WERI-Rb-1 (cell line): ENCODE measurements at regions not wholly inside any gene's neighbourhood (a gene's known extent, or its start where the extent isn't known, plus 50 kb on each side); places are given as distances from the start of the nearest gene placed in this dataset.

ENCODE experiments used
- DNase-seq: peaks from one replicate; pipeline ENCODE4 v3.0.0-alpha.2; 2020
- H3K27ac ChIP-seq: fragments of 250-450 bp; sonication (Bioruptor Pico); 2 replicates; pipeline ENCODE4 v1.5.1; 2020; ENCODE audit warnings: mild to moderate bottlenecking, moderate library complexity
- H3K27me3 ChIP-seq: fragments of 250-450 bp; sonication (Bioruptor Pico); 2 replicates; pipeline ENCODE4 v1.5.1; 2021; ENCODE audit warnings: mild to moderate bottlenecking, low read depth, moderate library complexity; ENCODE audit not compliant: insufficient read depth, severe bottlenecking
- H3K36me3 ChIP-seq: fragments of 250-450 bp; sonication (Bioruptor Pico); 2 replicates; pipeline ENCODE4 v1.5.1; 2020; ENCODE audit warnings: mild to moderate bottlenecking, moderate library complexity
- H3K4me3 ChIP-seq: 2 replicates; pipeline ENCODE4 v1.5.1; 2011; ENCODE audit warnings: low read depth, mild to moderate bottlenecking, control low read depth, low read length
- H3K9me3 ChIP-seq: fragments of 250-450 bp; sonication (Bioruptor Pico); 2 replicates; pipeline ENCODE4 v1.5.1; 2021; ENCODE audit warnings: mild to moderate bottlenecking, moderate library complexity; ENCODE audit not compliant: severe bottlenecking
- TF ChIP-seq, protein P1 (sequence below): IDR thresholded peaks from 2 replicates; pipeline ENCODE4 v1.5.1; 2011; ENCODE audit warnings: low read depth, mild to moderate bottlenecking, control low read depth, inconsistent platforms, low read length

DNA sequence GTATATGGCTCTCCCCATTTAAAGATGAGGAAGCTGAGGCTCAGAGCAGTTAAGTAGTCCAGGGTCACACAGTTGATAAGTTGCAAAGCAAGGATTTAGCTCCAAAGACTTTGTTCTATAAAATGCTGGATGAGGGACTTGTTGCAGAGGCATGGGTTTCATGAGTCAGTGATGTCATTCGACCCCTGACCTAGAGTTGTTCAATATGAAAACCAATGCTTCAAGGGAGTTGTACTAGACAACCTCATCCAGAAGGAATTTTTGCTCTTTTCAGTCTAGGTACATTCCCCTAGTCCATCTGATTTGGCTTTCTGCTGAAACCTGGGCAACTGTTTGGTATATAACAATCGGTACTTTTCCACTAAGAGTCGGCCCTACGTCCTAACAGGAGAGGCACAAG, 550.4 kb downstream of the EBF1 start:
- H3K36me3 ChIP-seq, result no peaks in the 10 kb centered on the region
- no peaks in the 10 kb centered on the region for H3K27me3 ChIP-seq
- TF ChIP-seq, protein P1, sequence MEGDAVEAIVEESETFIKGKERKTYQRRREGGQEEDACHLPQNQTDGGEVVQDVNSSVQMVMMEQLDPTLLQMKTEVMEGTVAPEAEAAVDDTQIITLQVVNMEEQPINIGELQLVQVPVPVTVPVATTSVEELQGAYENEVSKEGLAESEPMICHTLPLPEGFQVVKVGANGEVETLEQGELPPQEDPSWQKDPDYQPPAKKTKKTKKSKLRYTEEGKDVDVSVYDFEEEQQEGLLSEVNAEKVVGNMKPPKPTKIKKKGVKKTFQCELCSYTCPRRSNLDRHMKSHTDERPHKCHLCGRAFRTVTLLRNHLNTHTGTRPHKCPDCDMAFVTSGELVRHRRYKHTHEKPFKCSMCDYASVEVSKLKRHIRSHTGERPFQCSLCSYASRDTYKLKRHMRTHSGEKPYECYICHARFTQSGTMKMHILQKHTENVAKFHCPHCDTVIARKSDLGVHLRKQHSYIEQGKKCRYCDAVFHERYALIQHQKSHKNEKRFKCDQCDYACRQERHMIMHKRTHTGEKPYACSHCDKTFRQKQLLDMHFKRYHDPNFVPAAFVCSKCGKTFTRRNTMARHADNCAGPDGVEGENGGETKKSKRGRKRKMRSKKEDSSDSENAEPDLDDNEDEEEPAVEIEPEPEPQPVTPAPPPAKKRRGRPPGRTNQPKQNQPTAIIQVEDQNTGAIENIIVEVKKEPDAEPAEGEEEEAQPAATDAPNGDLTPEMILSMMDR, result no peak
- DNase-seq, result no peak
- no peak overlapping the region for H3K4me3 ChIP-seq
- no peaks in the 10 kb centered on the region for H3K9me3 ChIP-seq
- H3K27ac ChIP-seq, result no peak overlapping the region

DNA sequence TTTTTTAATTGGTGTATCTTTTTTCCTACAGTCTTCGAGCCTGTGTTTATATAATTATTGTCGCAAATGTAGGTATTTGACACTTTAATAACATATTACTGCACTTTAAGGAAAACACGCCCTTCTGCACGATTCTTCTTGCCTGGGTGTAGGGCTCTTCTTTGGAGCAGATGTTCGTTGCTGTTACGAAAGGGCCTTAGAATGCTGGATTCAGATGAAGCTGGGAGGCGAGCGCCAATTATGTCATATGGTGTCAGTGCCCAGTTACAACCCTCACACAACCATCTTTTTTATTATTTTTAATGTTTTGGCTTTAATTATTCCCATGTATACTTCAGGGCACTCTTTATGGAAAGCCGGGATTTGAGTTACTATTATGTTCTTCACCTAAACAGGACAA, 553.0 kb downstream of the EBF1 start:
- DNase-seq, result no peak
- no peak overlapping the region for H3K27ac ChIP-seq
- no peaks in the 10 kb centered on the region for H3K9me3 ChIP-seq

DNA sequence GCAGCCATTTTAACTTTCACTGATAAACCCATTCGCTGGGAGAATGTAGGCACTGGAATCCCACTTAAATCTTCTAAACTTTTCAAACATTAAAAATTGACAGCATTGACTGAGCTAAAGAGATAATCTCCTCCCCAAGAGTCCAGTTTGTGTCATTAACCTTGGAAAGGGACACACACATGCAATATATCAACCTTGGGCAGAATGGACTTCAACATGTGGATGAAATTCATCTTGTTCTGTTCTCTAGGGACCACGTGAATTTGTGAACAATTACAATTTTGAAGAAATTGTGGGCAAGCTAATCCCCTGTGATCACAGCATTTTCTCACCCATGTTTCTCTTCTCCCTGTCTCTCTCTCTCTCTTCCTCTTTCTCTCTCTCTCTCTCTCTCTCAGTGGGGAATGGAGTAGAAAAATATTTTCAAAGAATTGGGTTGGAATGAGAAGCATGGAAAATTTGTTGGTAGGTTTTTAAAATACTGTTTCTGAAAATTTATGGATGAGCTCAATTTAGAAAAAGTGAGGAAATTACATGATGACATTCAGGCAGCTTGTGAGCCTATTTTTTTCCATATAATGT, 553.7 kb downstream of the EBF1 start:
- H3K9me3 ChIP-seq, result no peaks in the 10 kb centered on the region
- no peak overlapping the region for H3K27ac ChIP-seq
- no peaks in the 10 kb centered on the region for H3K36me3 ChIP-seq
- TF ChIP-seq, protein P1, result no peak
- H3K27me3 ChIP-seq, result no peaks in the 10 kb centered on the region
- H3K4me3 ChIP-seq, result no peak overlapping the region
- DNase-seq, result no peak

More for the DNA sequence above, 553.0 kb downstream of the EBF1 start:
- Histone ChIP-seq H3K4me3 (no peak overlapping the region), H3K36me3 (no peaks in the 10 kb centered on the region), H3K27me3 (no peaks in the 10 kb centered on the region)
- TF ChIP-seq, protein P1, result no peak

DNA sequence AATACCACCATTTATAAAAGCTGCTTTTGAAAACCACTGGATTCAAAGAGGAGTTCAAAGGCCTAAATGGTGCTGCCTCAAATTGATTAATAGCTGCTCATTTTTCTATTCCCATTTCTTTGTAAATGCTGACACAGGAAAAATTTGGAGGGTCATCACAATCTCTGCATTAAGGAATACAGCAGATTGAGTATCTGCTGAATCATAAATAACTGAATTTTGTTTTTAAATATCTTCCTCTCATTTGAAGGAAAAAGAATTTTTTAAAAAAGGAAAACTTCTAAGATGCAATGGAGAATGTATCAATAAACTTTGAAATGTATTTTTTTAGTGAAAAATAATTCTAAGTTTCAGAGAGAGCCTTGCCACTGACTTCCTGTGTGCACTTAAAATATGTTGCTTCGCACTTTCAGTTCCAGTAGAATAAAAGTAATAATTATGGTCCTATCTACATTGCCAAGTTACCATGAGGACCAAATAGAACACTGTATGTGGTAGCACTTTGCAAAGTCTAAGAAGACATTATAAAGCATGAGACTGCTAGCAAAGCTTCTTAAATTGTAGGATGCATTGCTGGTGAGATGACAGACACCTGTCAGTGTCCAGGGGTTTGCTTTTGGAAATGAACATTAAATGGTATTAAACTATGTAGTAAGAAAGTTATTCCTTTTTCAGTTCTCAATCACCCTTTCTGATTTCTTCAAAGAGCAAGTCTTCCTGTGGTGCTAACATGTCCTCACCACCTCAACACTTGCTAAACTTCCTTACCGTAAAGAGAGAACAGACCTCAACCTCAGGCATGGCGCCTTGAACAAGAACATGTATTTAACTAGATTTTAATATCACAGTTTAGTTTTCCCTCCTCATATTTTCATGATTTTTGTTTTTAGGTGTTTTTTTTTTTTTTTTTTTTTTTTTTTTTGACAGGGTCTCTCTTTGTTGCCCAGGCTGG, 555.1 kb downstream of the EBF1 start:
- H3K36me3 ChIP-seq, result no peaks in the 10 kb centered on the region
- DNase-seq, result no peak
- no peaks in the 10 kb centered on the region for H3K27me3 ChIP-seq
- no peaks in the 10 kb centered on the region for H3K9me3 ChIP-seq
- TF ChIP-seq, protein P1, result no peak
- H3K27ac ChIP-seq, result no peak overlapping the region
- no peak overlapping the region for H3K4me3 ChIP-seq

DNA sequence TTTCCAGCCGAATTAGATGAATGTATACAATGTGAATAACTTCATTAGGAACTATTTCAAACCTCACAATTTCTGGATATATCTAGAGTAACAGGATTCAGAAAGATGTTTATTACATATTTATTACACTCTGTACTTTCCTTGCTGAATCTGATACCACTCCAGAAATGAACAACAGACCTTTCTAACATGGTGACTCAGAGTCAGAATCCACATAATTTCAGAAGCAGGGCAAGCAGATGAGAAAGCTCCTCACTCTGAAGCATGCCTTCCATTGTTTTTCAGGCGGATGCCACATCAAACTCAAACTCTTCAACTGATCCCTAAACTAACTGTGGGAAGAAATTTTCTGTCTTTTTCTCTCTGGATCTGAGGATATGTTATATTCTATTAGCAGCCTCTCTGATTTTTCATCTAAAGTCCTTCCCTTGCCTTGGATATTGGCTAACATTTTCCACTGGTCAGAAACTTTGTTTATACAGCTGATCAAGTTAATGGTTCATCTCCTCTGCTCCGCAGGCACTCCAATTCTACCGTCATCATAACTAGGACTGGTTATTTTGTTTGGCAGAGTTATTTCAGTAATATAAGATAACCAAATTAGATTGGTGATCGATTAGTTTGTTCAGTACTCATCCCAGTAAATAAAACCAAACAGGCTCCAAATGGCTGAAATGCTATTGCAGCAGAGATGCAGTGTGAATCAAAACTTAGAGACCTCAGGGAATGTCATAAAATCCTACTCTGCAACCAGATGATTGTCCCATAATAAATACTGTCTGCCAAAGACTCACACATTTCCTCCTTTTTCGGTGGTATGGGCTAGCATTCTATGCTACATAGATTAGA, 556.0 kb downstream of the EBF1 start:
- Histone ChIP-seq H3K36me3 (no peaks in the 10 kb centered on the region), H3K27ac (no peak overlapping the region), H3K27me3 (no peaks in the 10 kb centered on the region), H3K4me3 (no peak overlapping the region), H3K9me3 (no peaks in the 10 kb centered on the region)
- no peak for DNase-seq
- TF ChIP-seq, protein P1, result no peak
